DMS 273 (cell line): ENCODE measurements at regions not wholly inside any gene's neighbourhood (a gene's known extent, or its start where the extent isn't known, plus 50 kb on each side); places are given as distances from the start of the nearest gene placed in this dataset.

ENCODE experiments used
- DNase-seq: peaks from one replicate; lab custom pipeline; 2025; ENCODE audit not compliant: unreplicated experiment; lab: John Stamatoyannopoulos, UW

DNA sequence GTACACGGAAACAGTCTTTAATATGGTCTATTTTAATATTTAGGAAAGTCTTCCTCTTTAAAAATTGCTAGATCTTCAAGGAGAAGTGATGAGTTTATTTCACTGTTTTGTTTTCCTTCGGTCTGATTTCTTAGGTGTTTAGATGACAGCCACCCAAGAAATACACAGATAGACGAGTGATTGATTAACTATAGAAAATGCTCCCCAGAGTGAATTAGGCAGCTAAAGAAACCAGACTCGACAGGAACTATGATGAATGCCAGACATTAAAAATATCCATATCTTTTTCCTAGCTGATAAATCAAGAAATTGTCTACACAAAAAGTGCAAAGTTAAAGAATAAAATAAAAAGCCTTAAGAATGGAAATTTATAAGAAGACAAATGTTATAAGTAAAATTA, 888.7 kb upstream of the CNTNAP5 start:
- DNase-seq = no peak

- no peak for DNase-seq
Observed at GRCh38 chr2:123144082-123144481, 881.0 kb upstream of the CNTNAP5 start.

GRCh38 chr2:123153041-123153440, 872.0 kb upstream of the CNTNAP5 start:
- no peak for DNase-seq

- no peak for DNase-seq
Observed at GRCh38 chr2:123154195-123154594, 870.9 kb upstream of the CNTNAP5 start.

DNA sequence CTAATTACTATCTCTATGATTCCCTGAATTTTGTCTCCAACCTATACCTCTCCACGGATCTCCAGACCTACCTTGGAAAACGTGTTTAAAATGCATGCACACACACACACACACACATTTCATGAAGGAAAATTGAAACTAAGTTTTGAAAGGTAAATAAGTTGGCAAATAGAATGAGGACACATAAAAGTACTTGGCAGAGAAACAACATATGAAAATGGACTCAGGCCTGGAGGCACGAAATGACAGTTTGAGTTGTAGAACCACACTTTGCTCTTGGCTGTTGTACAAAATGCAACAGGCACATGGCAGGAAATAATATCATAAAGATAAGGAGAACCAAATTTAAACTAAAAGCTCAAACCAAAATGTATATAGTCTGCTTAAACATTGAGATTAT, 868.1 kb upstream of the CNTNAP5 start:
- no peak for DNase-seq

DNA sequence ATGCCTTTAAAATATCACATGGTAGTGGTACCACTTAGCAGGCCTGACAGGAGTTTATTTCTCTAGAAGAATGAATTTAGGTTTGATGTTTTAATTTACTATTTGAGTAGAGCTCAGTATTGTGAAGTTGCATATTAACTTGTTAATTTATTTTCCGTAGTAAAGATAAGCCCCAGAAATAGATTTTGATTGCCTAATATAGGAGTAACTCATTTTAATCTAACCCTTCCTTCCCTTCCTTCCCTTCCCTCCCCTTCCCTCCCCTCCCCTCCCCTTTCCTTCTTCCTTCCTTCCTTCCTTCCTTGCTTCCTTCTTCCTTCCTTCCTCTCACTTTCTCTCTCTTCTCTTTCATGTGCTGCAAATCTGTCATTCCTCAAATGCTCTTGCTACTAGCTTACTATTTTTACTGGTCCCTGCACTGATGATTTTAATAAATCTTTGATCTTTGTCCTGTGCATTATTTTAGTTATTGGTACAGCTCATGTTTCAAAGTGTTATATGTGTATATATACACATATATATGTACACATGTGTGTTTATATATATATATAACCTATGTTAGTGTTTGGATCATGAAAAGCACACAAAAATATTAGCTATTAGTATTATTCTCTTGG, 862.6 kb upstream of the CNTNAP5 start:
- DNase-seq = no peak

GRCh38 chr2:123163398-123163797, 861.7 kb upstream of the CNTNAP5 start:
- DNase-seq = no peak

- DNase-seq = no peak
Observed at GRCh38 chr2:123164216-123164615, 860.9 kb upstream of the CNTNAP5 start.

- no peak for DNase-seq
Observed at GRCh38 chr2:123165616-123166015, 859.5 kb upstream of the CNTNAP5 start.

DNA sequence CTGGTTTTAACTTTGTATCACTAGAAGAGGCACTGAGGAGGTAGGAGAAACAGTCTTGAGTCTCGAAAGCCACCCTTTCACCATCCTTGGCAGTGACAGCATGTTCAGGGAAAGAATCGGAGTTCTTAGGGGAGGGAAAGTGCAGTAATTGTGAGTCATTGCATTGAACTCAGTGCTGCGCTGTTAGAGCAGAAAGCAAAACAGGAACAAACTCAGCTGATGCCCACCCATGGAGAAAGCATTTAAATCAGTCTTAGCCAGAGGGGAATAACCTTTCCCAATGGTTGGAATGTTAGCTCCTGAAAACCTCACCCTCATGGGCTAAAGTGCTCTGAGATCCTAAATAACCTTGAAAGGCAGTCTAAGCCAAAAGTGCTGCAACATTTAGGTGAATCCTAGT, 845.6 kb upstream of the CNTNAP5 start:
- no peak for DNase-seq

GRCh38 chr2:123195957-123196356, 829.1 kb upstream of the CNTNAP5 start:
- DNase-seq = no peak

DNA sequence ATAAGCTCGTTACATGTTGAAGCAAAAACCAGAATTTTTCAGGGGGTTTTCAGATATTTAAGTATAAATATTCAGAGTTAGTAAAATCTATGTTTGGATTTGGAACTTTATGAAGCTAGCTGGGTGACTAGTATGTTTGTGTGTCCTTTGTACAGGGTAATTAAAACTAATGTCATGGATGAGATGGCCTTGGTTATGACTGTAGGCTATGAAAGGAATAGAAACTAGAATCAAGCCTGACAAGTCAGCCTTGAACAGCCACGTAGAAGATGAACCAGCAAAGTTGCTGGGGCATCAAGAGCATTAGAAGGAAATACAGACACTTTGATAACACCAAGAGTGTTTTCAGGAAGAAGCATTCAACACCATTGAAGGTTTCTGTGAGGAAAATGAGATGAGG, 825.1 kb upstream of the CNTNAP5 start:
- no peak for DNase-seq

GRCh38 chr2:123207245-123207644, 817.8 kb upstream of the CNTNAP5 start:
- DNase-seq = no peak

DNA sequence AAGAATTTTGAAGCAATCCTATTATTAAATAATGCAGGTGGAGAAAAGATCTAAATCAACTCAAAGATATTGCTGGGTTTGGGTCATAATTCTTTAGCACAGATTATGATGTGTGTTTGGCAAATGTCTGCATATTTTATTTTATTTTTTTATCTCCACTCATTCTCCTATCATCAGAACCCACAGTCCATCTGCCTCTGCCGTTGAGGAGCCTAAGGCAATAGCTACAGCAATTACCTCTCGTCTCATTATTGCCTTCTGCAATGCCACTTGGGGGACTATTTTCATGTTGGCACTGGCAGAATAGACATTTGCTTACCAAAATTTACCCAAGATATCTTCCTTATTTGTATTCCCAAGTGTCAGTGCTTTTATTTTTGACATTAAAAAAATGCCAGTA, 815.9 kb upstream of the CNTNAP5 start:
- no peak for DNase-seq

- no peak for DNase-seq
Observed at GRCh38 chr2:123211181-123211580, 813.9 kb upstream of the CNTNAP5 start.

DNA sequence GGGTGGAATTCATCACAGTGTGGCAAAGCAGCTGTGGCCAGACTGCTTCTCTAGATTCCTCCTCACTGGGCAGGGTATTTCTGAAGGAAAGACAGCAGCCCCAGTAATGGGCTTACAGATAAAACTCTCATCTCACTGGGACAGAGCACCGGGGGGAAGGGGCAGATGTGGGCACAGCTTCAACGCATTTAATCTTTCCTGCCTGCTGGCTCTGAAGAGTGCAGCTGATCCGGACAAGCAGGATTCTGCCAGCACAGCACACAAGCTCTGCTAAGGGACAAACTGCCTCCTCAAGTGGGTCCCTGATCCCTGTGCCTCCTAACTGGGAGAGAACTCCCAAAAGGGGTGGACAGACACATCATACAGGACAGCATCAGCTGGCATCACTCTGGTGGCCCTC, 779.9 kb upstream of the CNTNAP5 start:
- DNase-seq = no peak

GRCh38 chr2:123258877-123259539, 766.1 kb upstream of the CNTNAP5 start:
- DNase-seq = no peak

- DNase-seq = no peak
Observed at GRCh38 chr2:123262856-123263255, 762.2 kb upstream of the CNTNAP5 start.

- DNase-seq = no peak
Observed at GRCh38 chr2:123283431-123283830, 741.7 kb upstream of the CNTNAP5 start.

DNA sequence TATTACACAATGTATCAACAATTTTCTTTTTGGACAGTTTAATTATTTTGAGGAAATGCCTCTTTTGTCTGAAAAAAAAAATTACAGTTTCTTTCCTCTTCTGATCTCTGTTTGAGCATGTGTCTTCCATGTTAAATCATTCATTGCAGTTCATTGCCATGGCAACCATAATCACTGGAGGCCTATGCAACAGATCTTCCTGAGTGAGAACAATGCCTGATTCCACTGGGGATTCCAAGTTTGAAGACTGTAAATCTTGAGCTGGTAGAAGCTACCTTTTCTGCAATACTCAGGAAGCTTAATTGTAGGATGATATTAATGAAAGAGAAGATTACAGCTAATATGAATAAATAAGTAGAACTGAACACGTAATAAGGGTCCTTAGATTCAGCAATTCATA, 721.4 kb upstream of the CNTNAP5 start:
- DNase-seq = no peak
